ENCODE measurements at regions not wholly inside any gene's neighbourhood (a gene's known extent, or its start where the extent isn't known, plus 50 kb on each side); places are given as distances from the start of the nearest gene placed in this dataset.

DNA sequence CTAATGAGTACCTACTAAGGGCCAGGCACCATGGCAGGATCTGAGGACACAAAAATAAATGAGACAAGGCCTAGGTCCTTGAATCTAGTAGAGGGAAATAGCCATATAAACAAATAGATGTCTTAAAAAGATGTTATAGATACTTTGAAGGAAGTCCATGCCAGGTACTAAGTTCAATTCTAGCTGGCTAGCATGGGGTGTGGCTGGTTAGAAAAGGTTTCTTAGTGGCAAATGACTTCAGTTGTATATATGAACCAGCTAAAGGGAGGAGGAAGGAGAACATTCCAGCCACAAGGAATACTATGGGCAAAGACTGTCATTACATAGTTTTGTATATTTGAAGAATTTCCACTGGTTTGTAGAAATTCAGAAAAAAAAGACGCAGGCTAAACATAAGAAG, 133.6 kb upstream of the BMP4 start:
- Histone ChIP-seq H3K36me3 (ENCODE audit: control insufficient read depth in 2 of 4, insufficient read depth in 4 of 4, low read length in 3 of 4) (no peaks in the 10 kb centered on the region), H3K79me1 (ENCODE audit: low read depth, low read length) (no peaks in the 10 kb centered on the region), H4K91ac (replicated peaks; ENCODE audit: insufficient read length, low read length) (no peak overlapping the region), H3K4me1 (replicated peaks in 1 of 4; ENCODE audit: control insufficient read depth in 3 of 4, insufficient read depth in 4 of 4, low read length in 3 of 4) (no peaks in the 10 kb centered on the region), H2AFZ (ENCODE audit: low read length) (no peak overlapping the region), H3K14ac (ENCODE audit: insufficient read length) (no peak overlapping the region), H2BK5ac (ENCODE audit: low read depth, low read length) (no peak overlapping the region), H4K5ac (ENCODE audit: insufficient read length, low read depth, low read length) (no peak overlapping the region), H3K27ac (ENCODE audit: low read depth, low read length) (no peak overlapping the region), H2BK120ac (replicated peaks; ENCODE audit: low read depth, low read length) (no peak overlapping the region), H3K9me3 (ENCODE audit: insufficient read depth in 2 of 2, low read depth in 1 of 2, low read length in 1 of 2) (peaks cover 6 to 7% of the 10 kb centered on the region in 2 experiments; a peak in 1 of 4 replicates), H3K9ac (replicated peaks in 1 of 4; ENCODE audit: extremely low read depth in 1 of 4, low read depth in 3 of 4, low read length in 3 of 4) (no peak overlapping the region), H3K23ac (ENCODE audit: insufficient read length) (no peak overlapping the region), H3K79me2 (ENCODE audit: control insufficient read depth in 1 of 2, insufficient read depth in 2 of 2, low read length in 2 of 2) (no peaks in the 10 kb centered on the region), H3K18ac (ENCODE audit: extremely low read depth, low read length) (no peak overlapping the region), H2BK12ac (ENCODE audit: low read depth, low read length) (no peak overlapping the region), H2BK15ac (ENCODE audit: low read length) (no peak overlapping the region), H3K56ac (replicated peaks; ENCODE audit: insufficient read length, low read depth, low read length) (no peak overlapping the region), H3K4ac (replicated peaks; ENCODE audit: insufficient read length, low read depth, low read length) (no peak overlapping the region), H2BK20ac (ENCODE audit: low read length) (no peak overlapping the region), H3K27me3 (replicated peaks in 1 of 4; ENCODE audit: control insufficient read depth in 3 of 4, extremely low read depth in 1 of 4, insufficient read depth in 3 of 4, low read length in 3 of 4) (no peaks in the 10 kb centered on the region), H3K23me2 (ENCODE audit: low read depth, low read length) (no peaks in the 10 kb centered on the region), H2AK5ac (ENCODE audit: low read depth, low read length) (no peak overlapping the region), H4K8ac (ENCODE audit: extremely low read depth, insufficient read depth, low read length) (no peak overlapping the region), H4K20me1 (replicated peaks in 1 of 2; ENCODE audit: control insufficient read depth in 1 of 2, insufficient read depth in 2 of 2, low read length in 2 of 2) (no peaks in the 10 kb centered on the region), H3K4me3 (ENCODE audit: extremely low read depth in 1 of 4, insufficient read depth in 2 of 4, low read depth in 3 of 4, low read length in 4 of 4) (no peak overlapping the region), H3K4me2 (ENCODE audit: insufficient read depth in 1 of 2, low read depth in 2 of 2, low read length in 2 of 2) (no peak overlapping the region)
- FAIRE-seq (no peak), DNase-seq (ENCODE audit: low read depth in 1 of 2, low spot score in 2 of 2) (no peak)
- ChIA-PET CTCF (ENCODE audit: partially characterized antibody) (interaction anchor here (0.5 to 2.0 kb wide), 4 partner anchors 66 to 1168 kb away, joined by 3 to 5 read pairs (median 4); no protein-coding TSS in a partner anchor), POLR2A (ENCODE audit: partially characterized antibody) (no interaction called here)
- 100% methylated on average over 1 of the region's 1 CpG; no CpG with 5 or more reads in 1 of the 2 experiments for WGBS, 2 experiments (ENCODE audit: extremely low coverage in 1 of 2, insufficient coverage in 1 of 2, insufficient read length in 1 of 2, insufficient replicate concordance in 2 of 2, low coverage in 1 of 2, low lambda C conversion rate in 2 of 2, missing lambda C conversion rate in 1 of 2)
- TF ChIP-seq CTCF (IDR thresholded peaks at IDR 0.05; ENCODE audit: control extremely low read depth in 1 of 3, insufficient read depth in 1 of 3, low read depth in 1 of 3, low read length in 3 of 3) = no peak
